H1 (cell line): ENCODE measurements at regions not wholly inside any gene's neighbourhood (a gene's known extent, or its start where the extent isn't known, plus 50 kb on each side); places are given as distances from the start of the nearest gene placed in this dataset.

Experiments used
- CTCF ChIA-PET: fragments of 300-600 bp; sonication (Branson Sonifier 250); formaldehyde crosslinking; loops from one replicate; lab custom pipeline; 2021; ENCODE audit not compliant: partially characterized antibody; lab: Charles Lee
- POLR2A ChIA-PET: fragments of 300-600 bp; sonication (Branson Sonifier 250); formaldehyde crosslinking; loops from one replicate; lab custom pipeline; 2021; ENCODE audit warnings: inconsistent platforms; ENCODE audit not compliant: partially characterized antibody; lab: Charles Lee
- DNase-seq, 2 experiments: peaks; one replicate each; pipeline versions ENCODE4 v3.0.0 to v3.0.0-alpha.2; 2010 to 2022; ENCODE audit warnings: low spot score in 2 of 2, low read depth in 1 of 2, mixed read lengths in 1 of 2
- FAIRE-seq: peaks from 2 replicates; lab custom pipeline; 2011; peaks lifted over from hg19 to GRCh38; lab: Jason Lieb, UNC
- H2AFZ ChIP-seq: 2 replicates; pipeline ENCODE4 v1.8.1; 2012; ENCODE audit warnings: low read length, inconsistent platforms
- H2AK5ac ChIP-seq: 2 replicates; pipeline ENCODE4 v1.6.1; 2013; ENCODE audit warnings: low read depth, low read length
- H2BK120ac ChIP-seq: replicated peaks from 2 replicates; pipeline ENCODE3; 2013; ENCODE audit warnings: low read depth, low read length, inconsistent platforms
- H2BK12ac ChIP-seq: 2 replicates; pipeline ENCODE4 v1.6.1; 2013; ENCODE audit warnings: low read depth, low read length
- H2BK15ac ChIP-seq: 2 replicates; pipeline ENCODE4 v1.6.1; 2013; ENCODE audit warnings: low read length
- H2BK20ac ChIP-seq: 2 replicates; pipeline ENCODE4 v1.6.1; 2013; ENCODE audit warnings: low read length
- H2BK5ac ChIP-seq: 2 replicates; pipeline ENCODE4 v1.6.1; 2013; ENCODE audit warnings: low read depth, low read length
- H3K14ac ChIP-seq: 2 replicates; pipeline ENCODE4 v1.6.1; 2013; ENCODE audit warnings: inconsistent platforms; ENCODE audit not compliant: insufficient read length
- H3K18ac ChIP-seq: 2 replicates; pipeline ENCODE4 v1.6.1; 2013; ENCODE audit warnings: low read length; ENCODE audit errors: extremely low read depth
- H3K23ac ChIP-seq: 2 replicates; pipeline ENCODE4 v1.6.1; 2013; ENCODE audit warnings: inconsistent platforms; ENCODE audit not compliant: insufficient read length
- H3K23me2 ChIP-seq: 2 replicates; pipeline ENCODE4 v1.6.1; 2013; ENCODE audit warnings: low read depth, low read length
- H3K27ac ChIP-seq: 2 replicates; pipeline ENCODE4 v1.6.1; 2011; ENCODE audit warnings: low read depth, low read length, inconsistent platforms
- H3K27me3 ChIP-seq, 4 experiments: replicated peaks in 1 of 4; 1 replicate in 1 of 4; 2 replicates in 3 of 4; pipeline versions ENCODE4 v1.6.1 to v1.8.1; 2011 to 2013; ENCODE audit warnings: low read length in 3 of 4, mild to moderate bottlenecking in 3 of 4, inconsistent platforms in 2 of 4, mixed read lengths in 2 of 4, moderate library complexity in 1 of 4; ENCODE audit not compliant: control insufficient read depth in 3 of 4, insufficient read depth in 3 of 4; ENCODE audit errors: extremely low read depth in 1 of 4
- H3K36me3 ChIP-seq, 4 experiments: 2 replicates each; pipeline versions ENCODE4 v1.6.1 to v1.8.1; 2011 to 2013; ENCODE audit warnings: mild to moderate bottlenecking in 4 of 4, low read length in 3 of 4, moderate library complexity in 2 of 4, control low read depth in 1 of 4, inconsistent platforms in 1 of 4; ENCODE audit not compliant: insufficient read depth in 4 of 4, control insufficient read depth in 2 of 4
- H3K4ac ChIP-seq: replicated peaks from 2 replicates; pipeline ENCODE3; 2013; ENCODE audit warnings: low read length, low read depth, mixed read lengths, inconsistent platforms; ENCODE audit not compliant: insufficient read length
- H3K4me1 ChIP-seq, 4 experiments: replicated peaks in 1 of 4; 1 replicate in 1 of 4; 2 replicates in 3 of 4; pipeline versions ENCODE4 v1.6.1 to v1.8.1; 2011 to 2013; ENCODE audit warnings: low read length in 3 of 4, inconsistent platforms in 2 of 4, mixed read lengths in 1 of 4; ENCODE audit not compliant: insufficient read depth in 4 of 4, control insufficient read depth in 3 of 4
- H3K4me2 ChIP-seq, 2 experiments: 2 replicates each; pipeline versions ENCODE4 v1.6.1 to v1.8.1; 2011 to 2013; ENCODE audit warnings: low read depth in 2 of 2, low read length in 2 of 2, control low read depth in 1 of 2, inconsistent platforms in 1 of 2, mild to moderate bottlenecking in 1 of 2; ENCODE audit not compliant: insufficient read depth in 1 of 2
- H3K4me3 ChIP-seq, 4 experiments: fragments of 200-600, 300-600 bp in 1 of 4; sonication (generic), shearing (Covaris generic), sonication (Bioruptor Twin) in 1 of 4; 2 replicates each; pipeline versions ENCODE4 v1.5.1 to v1.8.1; 2011 to 2016; ENCODE audit warnings: low read length in 4 of 4, low read depth in 3 of 4, control low read depth in 2 of 4, inconsistent platforms in 2 of 4, mild to moderate bottlenecking in 2 of 4, mixed read lengths in 1 of 4, moderate library complexity in 1 of 4; ENCODE audit not compliant: insufficient read depth in 2 of 4; ENCODE audit errors: extremely low read depth in 1 of 4
- H3K56ac ChIP-seq: replicated peaks from 2 replicates; pipeline ENCODE3; 2013; ENCODE audit warnings: low read depth, mild to moderate bottlenecking, mixed read lengths, low read length, inconsistent platforms; ENCODE audit not compliant: insufficient read length
- H3K79me1 ChIP-seq: 2 replicates; pipeline ENCODE4 v1.6.1; 2013; ENCODE audit warnings: low read depth, low read length, control low read depth
- H3K79me2 ChIP-seq, 2 experiments: 2 replicates each; pipeline versions ENCODE4 v1.6.1 to v1.8.1; 2012 to 2013; ENCODE audit warnings: low read length in 2 of 2, mild to moderate bottlenecking in 2 of 2, inconsistent platforms in 1 of 2; ENCODE audit not compliant: insufficient read depth in 2 of 2, control insufficient read depth in 1 of 2
- H3K9ac ChIP-seq, 4 experiments: replicated peaks in 1 of 4; 1 replicate in 1 of 4; 2 replicates in 3 of 4; pipeline versions ENCODE4 v1.6.1 to v1.8.1; 2011 to 2013; ENCODE audit warnings: low read depth in 3 of 4, low read length in 3 of 4, control low read depth in 2 of 4, mild to moderate bottlenecking in 2 of 4, moderate library complexity in 2 of 4, inconsistent platforms in 1 of 4; ENCODE audit errors: extremely low read depth in 1 of 4
- H3K9me3 ChIP-seq, 2 experiments: 2 replicates each; pipeline versions ENCODE4 v1.6.1 to v1.8.1; 2012 to 2013; ENCODE audit warnings: mild to moderate bottlenecking in 2 of 2, moderate library complexity in 2 of 2, control low read depth in 1 of 2, inconsistent platforms in 1 of 2, low read depth in 1 of 2, low read length in 1 of 2, mixed read lengths in 1 of 2; ENCODE audit not compliant: insufficient read depth in 2 of 2
- H4K20me1 ChIP-seq, 2 experiments: replicated peaks in 1 of 2; 2 replicates each; pipeline versions ENCODE3 to v1.8.1; 2011 to 2013; ENCODE audit warnings: inconsistent platforms in 2 of 2, low read length in 2 of 2, mild to moderate bottlenecking in 1 of 2; ENCODE audit not compliant: insufficient read depth in 2 of 2, control insufficient read depth in 1 of 2
- H4K5ac ChIP-seq: 2 replicates; pipeline ENCODE4 v1.6.1; 2013; ENCODE audit warnings: low read length, low read depth, mixed read lengths, inconsistent platforms; ENCODE audit not compliant: insufficient read length
- H4K8ac ChIP-seq: 2 replicates; pipeline ENCODE4 v1.8.0; 2013; ENCODE audit warnings: mild to moderate bottlenecking, moderate library complexity, low read length, inconsistent platforms; ENCODE audit not compliant: insufficient read depth; ENCODE audit errors: extremely low read depth
- H4K91ac ChIP-seq: replicated peaks from 2 replicates; pipeline ENCODE3; 2013; ENCODE audit warnings: low read length, mixed read lengths, inconsistent platforms; ENCODE audit not compliant: insufficient read length
- EGR1 ChIP-seq: IDR thresholded peaks from 2 replicates; pipeline ENCODE4 v1.6.1; 2011; ENCODE audit warnings: low read depth, low read length, borderline replicate concordance
- FOSL1 ChIP-seq: IDR thresholded peaks from 2 replicates; pipeline ENCODE4 v1.6.1; 2011; ENCODE audit warnings: mild to moderate bottlenecking, low read depth, low read length, moderate library complexity; ENCODE audit not compliant: insufficient read depth
- KDM4A ChIP-seq: IDR thresholded peaks from one replicate; pipeline ENCODE4 v1.7.1; 2012; ENCODE audit warnings: low read depth, mild to moderate bottlenecking, moderate library complexity, low read length, inconsistent platforms; ENCODE audit not compliant: severe bottlenecking
- RFX5 ChIP-seq: IDR thresholded peaks from 2 replicates; pipeline ENCODE4 v1.6.1; 2011; ENCODE audit warnings: low read depth, low read length, improper control_type of control experiment, borderline replicate concordance
- RXRA ChIP-seq: IDR thresholded peaks from 2 replicates; pipeline ENCODE4 v1.6.1; 2011; ENCODE audit warnings: low read depth, mild to moderate bottlenecking, low read length, moderate library complexity; ENCODE audit not compliant: insufficient read depth
- SIRT6 ChIP-seq: IDR thresholded peaks from one replicate; pipeline ENCODE4 v1.7.1; 2012; ENCODE audit warnings: low read length, inconsistent platforms
- SIX5 ChIP-seq: IDR thresholded peaks from 2 replicates; pipeline ENCODE4 v1.6.1; 2011; ENCODE audit warnings: mild to moderate bottlenecking, low read depth, low read length
- SUZ12 ChIP-seq: fragments of 200-600 bp; sonication (generic); IDR thresholded peaks from 2 replicates; pipeline ENCODE4 v1.6.1; 2012; ENCODE audit warnings: mild to moderate bottlenecking, inconsistent platforms, low read length, moderate library complexity, mixed read lengths
- TAF1 ChIP-seq: IDR thresholded peaks from 2 replicates; pipeline ENCODE4 v1.6.1; 2011; ENCODE audit warnings: mild to moderate bottlenecking, low read depth, low read length
- WGBS, 2 experiments: shearing (Covaris generic) in 1 of 2; methylation state at CpG; one replicate each; pipeline versions ENCODE4 v1.1.6 to v1.1.7; 2013 to 2015; ENCODE audit warnings: low lambda C conversion rate in 2 of 2, mixed read lengths in 2 of 2, inconsistent platforms in 1 of 2, low coverage in 1 of 2, missing lambda C conversion rate in 1 of 2; ENCODE audit not compliant: insufficient replicate concordance in 2 of 2, insufficient coverage in 1 of 2, insufficient read length in 1 of 2; ENCODE audit errors: extremely low coverage in 1 of 2, missing lambda C conversion rate in 1 of 2; 5-methylcytosine and 5-hydroxymethylcytosine counted together

DNA sequence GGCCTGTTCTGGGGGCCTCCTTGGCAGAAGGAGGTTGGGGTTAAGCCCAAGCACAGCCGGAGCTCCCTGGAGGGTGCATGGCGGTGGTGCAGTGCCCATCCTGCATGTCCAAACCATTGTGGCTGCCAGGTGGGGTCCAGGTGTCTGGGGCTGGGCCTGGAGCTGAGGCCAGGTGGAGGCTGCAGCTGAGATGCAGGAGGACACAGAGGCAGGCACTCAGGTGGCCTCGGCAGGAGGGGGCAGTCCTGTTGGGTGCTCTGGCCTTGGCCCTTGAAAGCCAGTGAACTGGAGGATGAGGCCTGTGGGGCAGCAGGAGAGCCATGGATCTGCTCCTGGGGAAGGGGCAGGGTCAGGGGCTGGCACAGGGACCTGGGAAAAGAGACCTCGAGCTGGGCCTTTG lies 195.3 kb downstream of the OLFM1 start:
- WGBS, 2 experiments: 81% methylated on average over 4 of the region's 4 CpGs; no CpG with 5 or more reads in 1 of the 2 experiments
- Histone ChIP-seq H3K4me1 (peaks cover 0 to 2% (median 0%) of the 10 kb centered on the region in 4 experiments; a peak in 1 of 7 replicates), H3K27me3 (no peaks in the 10 kb centered on the region), H3K9ac (no peak overlapping the region), H3K14ac (no peak overlapping the region), H3K18ac (no peak overlapping the region; the same call in 1 of the 2 replicates), H4K20me1 (no peaks in the 10 kb centered on the region), H4K91ac (peak overlapping the region; percentile 65), H3K27ac (no peak overlapping the region), H3K9me3 (peaks cover 0 to 9% of the 10 kb centered on the region in 2 experiments; a peak in 1 of 4 replicates), H3K23me2 (no peaks in the 10 kb centered on the region), H2BK15ac (no peak overlapping the region), H4K8ac (no peak overlapping the region), H2BK12ac (0 out of 2 replicates have a peak overlapping the region, but pooled peaks have one; percentile 27), H3K79me1 (no peaks in the 10 kb centered on the region), H3K4me3 (no peak overlapping the region), H3K79me2 (no peaks in the 10 kb centered on the region), H3K4ac (no peak overlapping the region), H3K4me2 (no peak overlapping the region), H2BK5ac (no peak overlapping the region), H3K23ac (no peak overlapping the region), H2BK120ac (no peak overlapping the region), H2AFZ (no peak overlapping the region), H3K56ac (no peak overlapping the region), H2BK20ac (no peak overlapping the region), H3K36me3 (no peaks in the 10 kb centered on the region), H2AK5ac (no peak overlapping the region), H4K5ac (no peak overlapping the region)
- DNase-seq: no peak
- ChIA-PET CTCF (interaction anchor here (0.6 to 6.3 kb wide), 18 partner anchors 10 to 1397 kb away, joined by 3 to 56 read pairs (median 4); no protein-coding TSS in a partner anchor), POLR2A (interaction anchor here (0.6 kb wide), 1 partner anchor 142 kb away, joined by 3 read pairs; no protein-coding TSS in a partner anchor)
- FAIRE-seq: no peak
- TF ChIP-seq SUZ12 (no peak), TAF1 (no peak), KDM4A (no peak), SIX5 (no peak), SIRT6 (no peak), FOSL1 (no peak), RXRA (no peak), RFX5 (no peak), EGR1 (no peak)
